Activated CD8-positive, alpha-beta T cell treated with anti-CD3 and anti-CD28 coated beads, Interleukin-2, amount 10 ng/mL, durations not matched to agents 7 days and 5 days (primary cell): ENCODE measurements at regions not wholly inside any gene's neighbourhood (a gene's known extent, or its start where the extent isn't known, plus 50 kb on each side); places are given as distances from the start of the nearest gene placed in this dataset.

ENCODE experiments used
- ATAC-seq: fragments of 150-1000 bp; cut with Tn5 transposase; one replicate; pipeline ENCODE4 v1.10.0; 2021; ENCODE audit warnings: moderate library complexity
- CTCF ChIA-PET: fragments of 350-600 bp; sonication (Branson Sonifier 250); formaldehyde crosslinking; loops from one replicate; lab custom pipeline; 2021; ENCODE audit warnings: antibody characterized with exemption; lab: Charles Lee
- POLR2A ChIA-PET: fragments of 350-600 bp; sonication (Branson Sonifier 250); formaldehyde crosslinking; loops from one replicate; lab custom pipeline; 2021; ENCODE audit warnings: antibody characterized with exemption; lab: Charles Lee
- DNase-seq: peaks from one replicate; pipeline ENCODE4 v3.0.0-alpha.2; 2020
- H3K27ac Mint-ChIP-seq: one replicate; pipeline ENCODE4 v1.8.0; 2021; ENCODE audit warnings: mild to moderate bottlenecking, mixed read lengths
- H3K27me3 Mint-ChIP-seq: one replicate; pipeline ENCODE4 v1.8.0; 2021; ENCODE audit warnings: low read depth, mixed read lengths
- H3K36me3 Mint-ChIP-seq: one replicate; pipeline ENCODE4 v1.8.0; 2021; ENCODE audit warnings: low read depth, mixed read lengths
- H3K4me1 Mint-ChIP-seq: one replicate; pipeline ENCODE4 v1.8.0; 2021; ENCODE audit warnings: low read depth, mixed read lengths
- H3K4me3 Mint-ChIP-seq: one replicate; pipeline ENCODE4 v1.8.0; 2021; ENCODE audit warnings: mild to moderate bottlenecking, mixed read lengths
- H3K9me3 Mint-ChIP-seq: one replicate; pipeline ENCODE4 v1.8.0; 2022; ENCODE audit warnings: mixed read lengths; ENCODE audit not compliant: insufficient read depth

GRCh38 chr5:96331210-96331609 is 101.8 kb downstream of the PCSK1 start:
- DNase-seq (no peak), ATAC-seq (no peak)
- no peaks in the 10 kb centered on the region for H3K36me3 Mint-ChIP-seq
- ChIA-PET CTCF (interaction anchor here (1.8 kb wide), 1 partner anchor 9 kb away, joined by 3 read pairs; no protein-coding TSS in a partner anchor), POLR2A (no interaction called here)
- no peak overlapping the region for H3K27ac Mint-ChIP-seq
- no peaks in the 10 kb centered on the region for H3K4me1 Mint-ChIP-seq
- no peak overlapping the region for H3K4me3 Mint-ChIP-seq
- H3K9me3 Mint-ChIP-seq: no peaks in the 10 kb centered on the region
- H3K27me3 Mint-ChIP-seq: peaks cover 16% of the 10 kb centered on the region

GRCh38 chr5:96330530-96331140 is 102.4 kb downstream of the PCSK1 start:
- Mint-ChIP-seq H3K4me1 (no peaks in the 10 kb centered on the region), H3K9me3 (no peaks in the 10 kb centered on the region), H3K36me3 (no peaks in the 10 kb centered on the region), H3K27me3 (peaks cover 16% of the 10 kb centered on the region), H3K27ac (no peak overlapping the region), H3K4me3 (no peak overlapping the region)
- POLR2A ChIA-PET: interaction anchor here (0.6 kb wide), 1 partner anchor 83 kb away, joined by 4 read pairs; no protein-coding TSS in a partner anchor
- DNase-seq (no peak), ATAC-seq (no peak)
- CTCF ChIA-PET: interaction anchor here (0.7 to 1.8 kb wide), 3 partner anchors 8 to 15 kb away, joined by 3 read pairs; no protein-coding TSS in a partner anchor

GRCh38 chr5:96329886-96330529 is 103.0 kb downstream of the PCSK1 start:
- ATAC-seq: no peak
- no peak overlapping the region for H3K4me3 Mint-ChIP-seq
- peaks cover 16% of the 10 kb centered on the region for H3K27me3 Mint-ChIP-seq
- ChIA-PET POLR2A (interaction anchor here (0.6 kb wide), 1 partner anchor 83 kb away, joined by 4 read pairs; no protein-coding TSS in a partner anchor), CTCF (interaction anchor here (0.7 to 1.8 kb wide), 4 partner anchors 8 to 110 kb away, joined by 3 to 4 read pairs (median 3); no protein-coding TSS in a partner anchor)
- no peaks in the 10 kb centered on the region for H3K9me3 Mint-ChIP-seq
- no peaks in the 10 kb centered on the region for H3K4me1 Mint-ChIP-seq
- no peaks in the 10 kb centered on the region for H3K36me3 Mint-ChIP-seq
- no peak overlapping the region for H3K27ac Mint-ChIP-seq
- DNase-seq: no peak

- Mint-ChIP-seq H3K27ac (no peak overlapping the region), H3K27me3 (peaks cover 17% of the 10 kb centered on the region)
- POLR2A ChIA-PET: no interaction called here
Observed at GRCh38 chr5:96329289-96329688, 103.8 kb downstream of the PCSK1 start.

GRCh38 chr5:96327722-96328121 is 105.3 kb downstream of the PCSK1 start:
- POLR2A ChIA-PET: interaction anchor here (0.6 kb wide), 1 partner anchor 154 kb away, joined by 3 read pairs; no protein-coding TSS in a partner anchor

More at GRCh38 chr5:96329289-96329688, 103.8 kb downstream of the PCSK1 start:
- no peak for ATAC-seq
- no peak overlapping the region for H3K4me3 Mint-ChIP-seq
- CTCF ChIA-PET: interaction anchor here (1.0 to 1.1 kb wide), 3 partner anchors 9 to 110 kb away, joined by 3 to 4 read pairs (median 3); no protein-coding TSS in a partner anchor
- H3K9me3 Mint-ChIP-seq: no peaks in the 10 kb centered on the region
- no peak for DNase-seq
- H3K4me1 Mint-ChIP-seq: no peaks in the 10 kb centered on the region
- no peaks in the 10 kb centered on the region for H3K36me3 Mint-ChIP-seq

GRCh38 chr5:96326902-96327301 is 106.1 kb downstream of the PCSK1 start:
- CTCF ChIA-PET: no interaction called here
- POLR2A ChIA-PET: no interaction called here
- H3K4me1 Mint-ChIP-seq: no peaks in the 10 kb centered on the region

More at GRCh38 chr5:96327722-96328121, 105.3 kb downstream of the PCSK1 start:
- Mint-ChIP-seq H3K9me3 (no peaks in the 10 kb centered on the region), H3K4me1 (no peaks in the 10 kb centered on the region), H3K36me3 (no peaks in the 10 kb centered on the region), H3K27ac (no peak overlapping the region), H3K4me3 (no peak overlapping the region), H3K27me3 (peaks cover 21% of the 10 kb centered on the region)
- DNase-seq: no peak
- CTCF ChIA-PET: interaction anchor here (1.1 kb wide), 1 partner anchor 8 kb away, joined by 4 read pairs; no protein-coding TSS in a partner anchor
- ATAC-seq: no peak

GRCh38 chr5:96324708-96325107 is 108.3 kb downstream of the PCSK1 start:
- no peak overlapping the region for H3K4me3 Mint-ChIP-seq
- H3K27ac Mint-ChIP-seq: no peak overlapping the region
- no peaks in the 10 kb centered on the region for H3K4me1 Mint-ChIP-seq
- no peak for DNase-seq
- no peaks in the 10 kb centered on the region for H3K9me3 Mint-ChIP-seq
- no peaks in the 10 kb centered on the region for H3K36me3 Mint-ChIP-seq
- CTCF ChIA-PET: interaction anchor here (0.8 to 0.9 kb wide), 2 partner anchors 11 to 20 kb away, joined by 3 read pairs; no protein-coding TSS in a partner anchor
- peaks cover 11% of the 10 kb centered on the region for H3K27me3 Mint-ChIP-seq
- POLR2A ChIA-PET: no interaction called here
- no peak for ATAC-seq

More at GRCh38 chr5:96326902-96327301, 106.1 kb downstream of the PCSK1 start:
- no peak for ATAC-seq
- Mint-ChIP-seq H3K27me3 (peaks cover 20% of the 10 kb centered on the region), H3K9me3 (no peaks in the 10 kb centered on the region), H3K36me3 (no peaks in the 10 kb centered on the region), H3K27ac (no peak overlapping the region), H3K4me3 (no peak overlapping the region)
- DNase-seq: no peak

- DNase-seq (no peak), ATAC-seq (no peak)
- Mint-ChIP-seq H3K4me1 (no peaks in the 10 kb centered on the region), H3K36me3 (no peaks in the 10 kb centered on the region), H3K4me3 (no peak overlapping the region), H3K27me3 (peaks cover 11% of the 10 kb centered on the region), H3K27ac (no peak overlapping the region), H3K9me3 (no peaks in the 10 kb centered on the region)
- CTCF ChIA-PET: interaction anchor here (1.4 to 1.7 kb wide), 2 partner anchors 13 to 20 kb away, joined by 3 to 8 read pairs; no protein-coding TSS in a partner anchor
- POLR2A ChIA-PET: no interaction called here
Observed at GRCh38 chr5:96322865-96323264, 110.2 kb downstream of the PCSK1 start.

- no peaks in the 10 kb centered on the region for H3K4me1 Mint-ChIP-seq
Observed at GRCh38 chr5:96322217-96322616, 110.8 kb downstream of the PCSK1 start.

GRCh38 chr5:96321345-96321744 is 111.7 kb downstream of the PCSK1 start:
- ATAC-seq (no peak), DNase-seq (no peak)
- ChIA-PET POLR2A (no interaction called here), CTCF (interaction anchor here (1.3 kb wide), 2 partner anchors 16 to 23 kb away, joined by 5 read pairs; no protein-coding TSS in a partner anchor)
- H3K9me3 Mint-ChIP-seq: no peaks in the 10 kb centered on the region
- no peaks in the 10 kb centered on the region for H3K4me1 Mint-ChIP-seq
- no peaks in the 10 kb centered on the region for H3K36me3 Mint-ChIP-seq
- peaks cover 5% of the 10 kb centered on the region for H3K27me3 Mint-ChIP-seq
- H3K4me3 Mint-ChIP-seq: no peak overlapping the region
- H3K27ac Mint-ChIP-seq: no peak overlapping the region

More at GRCh38 chr5:96322217-96322616, 110.8 kb downstream of the PCSK1 start:
- Mint-ChIP-seq H3K36me3 (no peaks in the 10 kb centered on the region), H3K27me3 (peaks cover 8% of the 10 kb centered on the region), H3K9me3 (no peaks in the 10 kb centered on the region), H3K27ac (no peak overlapping the region), H3K4me3 (no peak overlapping the region)
- ATAC-seq: no peak
- ChIA-PET POLR2A (interaction anchor here (0.5 kb wide), 1 partner anchor 747 kb away, joined by 3 read pairs; no protein-coding TSS in a partner anchor), CTCF (interaction anchor here (0.6 to 1.4 kb wide), 4 partner anchors 9 to 23 kb away, joined by 3 to 5 read pairs (median 4); no protein-coding TSS in a partner anchor)
- DNase-seq: no peak

- no peaks in the 10 kb centered on the region for H3K36me3 Mint-ChIP-seq
- no peaks in the 10 kb centered on the region for H3K9me3 Mint-ChIP-seq
- POLR2A ChIA-PET: no interaction called here
- CTCF ChIA-PET: no interaction called here
- H3K4me3 Mint-ChIP-seq: no peak overlapping the region
- no peaks in the 10 kb centered on the region for H3K4me1 Mint-ChIP-seq
- peaks cover 5% of the 10 kb centered on the region for H3K27me3 Mint-ChIP-seq
- no peak overlapping the region for H3K27ac Mint-ChIP-seq
- no peak for ATAC-seq
- no peak for DNase-seq
Observed at GRCh38 chr5:96320797-96321196, 112.3 kb downstream of the PCSK1 start.
